ENCODE measurements at regions not wholly inside any gene's neighbourhood (a gene's known extent, or its start where the extent isn't known, plus 50 kb on each side); places are given as distances from the start of the nearest gene placed in this dataset.

DNA sequence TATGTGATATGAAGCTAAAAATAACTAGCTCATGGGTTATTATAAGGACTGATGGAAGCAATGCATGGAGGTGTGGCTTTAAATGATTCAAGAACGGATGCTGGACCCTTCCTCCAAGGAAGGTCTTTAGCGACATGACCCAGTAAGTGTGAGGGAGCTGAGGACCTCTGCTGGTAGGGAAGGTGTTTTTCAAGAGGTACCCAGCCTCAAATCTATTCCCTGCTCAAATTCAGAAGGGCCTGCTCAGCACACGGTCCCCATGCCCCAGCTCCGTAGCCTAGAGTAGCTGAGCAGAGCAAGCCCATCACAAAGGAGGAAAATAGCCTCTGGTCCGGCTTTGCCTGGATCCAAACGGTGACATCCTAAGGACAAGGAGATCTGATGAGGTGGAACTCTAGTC is 266.2 kb upstream of the IGF1R start:
- no peak for DNase-seq (ENCODE audit: low read depth)
- TF ChIP-seq, protein P1, sequence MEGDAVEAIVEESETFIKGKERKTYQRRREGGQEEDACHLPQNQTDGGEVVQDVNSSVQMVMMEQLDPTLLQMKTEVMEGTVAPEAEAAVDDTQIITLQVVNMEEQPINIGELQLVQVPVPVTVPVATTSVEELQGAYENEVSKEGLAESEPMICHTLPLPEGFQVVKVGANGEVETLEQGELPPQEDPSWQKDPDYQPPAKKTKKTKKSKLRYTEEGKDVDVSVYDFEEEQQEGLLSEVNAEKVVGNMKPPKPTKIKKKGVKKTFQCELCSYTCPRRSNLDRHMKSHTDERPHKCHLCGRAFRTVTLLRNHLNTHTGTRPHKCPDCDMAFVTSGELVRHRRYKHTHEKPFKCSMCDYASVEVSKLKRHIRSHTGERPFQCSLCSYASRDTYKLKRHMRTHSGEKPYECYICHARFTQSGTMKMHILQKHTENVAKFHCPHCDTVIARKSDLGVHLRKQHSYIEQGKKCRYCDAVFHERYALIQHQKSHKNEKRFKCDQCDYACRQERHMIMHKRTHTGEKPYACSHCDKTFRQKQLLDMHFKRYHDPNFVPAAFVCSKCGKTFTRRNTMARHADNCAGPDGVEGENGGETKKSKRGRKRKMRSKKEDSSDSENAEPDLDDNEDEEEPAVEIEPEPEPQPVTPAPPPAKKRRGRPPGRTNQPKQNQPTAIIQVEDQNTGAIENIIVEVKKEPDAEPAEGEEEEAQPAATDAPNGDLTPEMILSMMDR (IDR thresholded peaks at IDR 0.05; ENCODE audit: insufficient read depth, low read length) = no peak
- H3K4me3 ChIP-seq (ENCODE audit: low read depth, low read length) = no peak overlapping the region

DNA sequence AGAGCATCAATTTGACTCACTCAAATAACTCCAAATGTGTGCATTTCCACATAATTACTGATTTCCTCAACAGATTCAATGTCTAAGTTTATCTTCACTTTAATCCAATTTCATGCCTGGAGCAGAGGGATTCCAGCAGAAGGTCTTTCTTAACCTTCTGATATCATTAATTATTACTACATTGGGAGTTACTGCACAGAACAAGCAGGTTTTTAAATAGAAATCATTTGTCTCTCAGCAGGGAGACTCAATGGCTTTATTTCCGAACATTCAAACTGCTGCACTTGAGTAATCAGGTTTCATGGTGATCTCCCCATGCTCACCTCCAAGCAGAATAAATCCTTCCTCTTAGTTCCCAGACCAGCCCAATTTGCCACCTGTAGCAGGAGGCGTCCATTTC is 264.8 kb upstream of the IGF1R start:
- no peak for DNase-seq (ENCODE audit: low read depth)
- no peak overlapping the region for H3K4me3 ChIP-seq (ENCODE audit: low read depth, low read length)
- TF ChIP-seq, protein P1 (IDR thresholded peaks at IDR 0.05; ENCODE audit: insufficient read depth, low read length) = no peak

DNA sequence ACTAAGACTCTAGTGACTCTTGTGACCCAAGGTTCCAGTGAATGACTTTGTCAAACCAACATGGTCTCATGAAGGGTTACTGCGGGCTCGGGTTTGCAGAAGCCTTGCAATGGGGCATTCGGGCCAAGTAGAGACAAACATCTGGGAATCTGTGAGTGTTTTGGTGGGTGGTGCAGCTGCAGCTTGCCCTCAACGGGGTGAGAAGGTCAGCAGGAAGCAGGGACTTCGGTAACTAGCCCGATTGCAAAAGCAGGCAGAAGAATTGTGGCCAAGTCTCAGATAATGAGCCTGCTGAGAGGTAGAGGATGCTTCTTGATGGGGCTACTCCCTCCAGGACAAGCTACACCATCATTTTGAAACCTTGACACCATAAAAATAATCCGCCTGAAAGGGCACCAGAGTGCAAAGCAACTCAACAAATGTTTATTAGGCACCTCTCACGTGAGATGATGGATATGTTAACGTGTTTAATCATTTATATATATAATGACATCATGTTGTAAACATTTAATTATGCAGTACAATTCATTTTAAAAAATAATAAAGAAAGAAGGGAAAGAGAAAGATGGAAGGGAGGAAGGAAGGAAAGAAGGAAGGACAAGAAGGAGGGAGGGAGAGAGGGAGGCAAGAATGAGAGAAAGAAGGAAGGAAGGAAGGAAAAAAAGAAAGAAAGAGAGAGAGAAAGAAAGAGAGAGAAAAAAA is 263.9 kb upstream of the IGF1R start:
- H3K4me3 ChIP-seq (ENCODE audit: low read depth, low read length) = no peak overlapping the region
- TF ChIP-seq, protein P1 (IDR thresholded peaks at IDR 0.05; ENCODE audit: insufficient read depth, low read length) = no peak
- no peak for DNase-seq (ENCODE audit: low read depth)

DNA sequence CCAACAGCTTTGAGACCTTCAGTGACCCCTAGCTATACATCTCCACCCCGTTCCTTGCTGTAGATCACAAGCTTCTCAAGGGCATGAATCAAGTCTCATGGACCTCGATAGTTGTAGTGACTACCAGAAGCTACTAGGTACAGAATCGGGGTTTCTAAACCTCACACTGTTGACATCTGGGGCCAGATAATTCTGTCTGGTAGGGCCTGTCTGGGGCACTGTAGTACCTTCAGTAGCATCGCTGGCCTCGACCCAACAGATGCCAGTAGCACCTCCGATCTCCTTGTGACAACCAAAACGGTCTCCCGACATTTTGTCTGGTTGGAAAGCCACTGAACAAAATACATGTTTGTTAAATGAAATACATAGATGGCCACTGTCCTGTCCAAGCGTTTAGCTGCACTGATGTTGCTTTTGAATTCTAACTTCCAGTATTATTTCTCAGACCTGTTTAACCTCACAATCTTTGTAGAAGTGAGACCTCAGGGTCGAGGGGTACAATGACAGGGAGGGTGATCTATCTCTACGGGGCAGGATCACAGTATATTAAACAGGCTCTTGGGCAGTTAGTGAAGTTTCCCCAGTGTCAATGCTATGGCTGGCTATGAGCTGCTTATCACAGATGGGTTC is 262.5 kb upstream of the IGF1R start:
- no peak overlapping the region for H3K4me3 ChIP-seq (ENCODE audit: low read depth, low read length)
- TF ChIP-seq, protein P1 (IDR thresholded peaks at IDR 0.05; ENCODE audit: insufficient read depth, low read length) = no peak
- DNase-seq (ENCODE audit: low read depth) = no peak

DNA sequence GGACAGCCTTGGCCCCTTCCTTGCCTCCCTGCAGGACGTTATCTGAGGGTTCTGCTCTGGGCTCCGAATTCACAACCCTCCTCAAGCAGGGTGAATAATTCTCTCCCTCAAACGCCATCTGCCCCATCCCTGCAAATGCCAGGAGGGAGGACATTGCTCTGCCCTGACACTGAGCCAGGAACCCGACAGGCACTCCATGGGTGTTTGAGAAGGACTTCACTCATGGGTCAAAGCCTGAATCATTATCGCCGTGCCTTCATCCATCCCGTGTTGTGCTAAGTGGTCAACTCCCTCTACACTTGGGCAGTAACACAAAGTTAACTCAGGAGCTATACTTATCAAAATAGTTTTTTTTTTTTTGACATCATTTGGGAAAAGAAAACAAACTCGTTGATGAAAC is 261.8 kb upstream of the IGF1R start:
- TF ChIP-seq, protein P1 (IDR thresholded peaks at IDR 0.05; ENCODE audit: insufficient read depth, low read length) = no peak
- no peak for DNase-seq (ENCODE audit: low read depth)
- H3K4me3 ChIP-seq (ENCODE audit: low read depth, low read length) = no peak overlapping the region

DNA sequence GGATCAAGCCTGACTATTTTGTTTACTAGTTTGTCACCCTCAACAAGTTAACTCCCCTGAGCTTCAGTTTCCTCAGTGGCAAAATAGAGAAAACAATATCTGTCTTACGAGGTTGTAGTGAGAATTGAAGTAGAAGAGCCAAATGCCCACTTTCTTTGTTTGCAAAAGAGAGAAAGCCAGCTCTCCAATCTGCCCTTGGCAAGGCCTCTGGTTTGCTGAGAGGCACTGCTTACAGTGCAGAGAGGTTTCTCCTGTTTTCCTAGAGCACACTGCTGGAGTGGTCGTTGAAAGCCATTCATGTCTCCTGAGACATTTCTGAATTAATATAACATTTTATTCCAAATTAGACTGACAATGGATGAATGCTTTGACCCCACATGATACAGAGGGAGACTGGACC is 260.5 kb upstream of the IGF1R start:
- TF ChIP-seq, protein P1 (IDR thresholded peaks at IDR 0.05; ENCODE audit: insufficient read depth, low read length) = no peak
- DNase-seq (ENCODE audit: low read depth) = no peak
- no peak overlapping the region for H3K4me3 ChIP-seq (ENCODE audit: low read depth, low read length)
